Glomerular visceral epithelial cell (primary cell): ENCODE measurements at regions not wholly inside any gene's neighbourhood (a gene's known extent, or its start where the extent isn't known, plus 50 kb on each side); places are given as distances from the start of the nearest gene placed in this dataset.
"Not testable (repeated sequence)": the region's sequence is repeated elsewhere in the genome, so short reads cannot be mapped to it uniquely, and the experiment has no call there.

Source experiments
- DNase-seq: peaks from one replicate; pipeline ENCODE4 v3.0.0-alpha.2; 2016; ENCODE audit errors: extremely low spot score

DNA sequence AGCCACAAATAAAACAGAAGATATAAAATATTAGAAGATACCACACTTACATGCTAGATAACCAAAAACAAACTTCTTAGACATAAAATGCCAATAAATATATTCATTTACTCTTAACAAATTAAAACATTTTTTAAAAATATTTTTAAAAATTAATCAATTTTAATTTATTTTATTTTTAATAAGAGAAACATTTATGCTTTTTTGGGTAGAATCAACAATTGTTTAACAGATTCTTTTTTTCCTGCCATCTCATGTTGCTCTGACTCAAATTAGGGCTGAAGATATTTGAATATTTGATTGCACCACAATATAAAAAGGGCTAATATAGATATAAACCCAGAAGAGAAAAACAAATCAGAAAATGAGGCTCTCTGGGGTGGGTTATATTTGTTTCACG, 172.6 kb downstream of the GOLGA6L6 start:
- no peak for DNase-seq

DNA sequence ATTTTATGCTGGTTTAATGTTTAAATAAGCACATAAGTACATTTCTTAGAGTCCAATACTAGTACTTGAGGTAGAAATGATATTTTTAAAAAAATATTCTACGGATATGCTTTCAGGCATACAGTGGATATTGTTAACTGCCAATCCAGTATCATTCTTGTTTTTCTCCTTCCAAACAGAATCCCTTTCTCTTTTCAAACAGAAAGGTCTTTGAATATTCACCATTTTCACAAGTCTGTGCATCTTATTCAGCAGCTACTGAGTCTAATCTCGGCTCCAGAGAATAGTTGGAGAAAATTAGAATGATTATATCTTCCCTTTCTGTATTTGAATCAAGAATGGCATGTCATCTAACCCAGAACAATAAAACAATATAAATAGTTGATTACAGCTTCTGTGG, 174.5 kb downstream of the GOLGA6L6 start:
- DNase-seq, result no peak

DNA sequence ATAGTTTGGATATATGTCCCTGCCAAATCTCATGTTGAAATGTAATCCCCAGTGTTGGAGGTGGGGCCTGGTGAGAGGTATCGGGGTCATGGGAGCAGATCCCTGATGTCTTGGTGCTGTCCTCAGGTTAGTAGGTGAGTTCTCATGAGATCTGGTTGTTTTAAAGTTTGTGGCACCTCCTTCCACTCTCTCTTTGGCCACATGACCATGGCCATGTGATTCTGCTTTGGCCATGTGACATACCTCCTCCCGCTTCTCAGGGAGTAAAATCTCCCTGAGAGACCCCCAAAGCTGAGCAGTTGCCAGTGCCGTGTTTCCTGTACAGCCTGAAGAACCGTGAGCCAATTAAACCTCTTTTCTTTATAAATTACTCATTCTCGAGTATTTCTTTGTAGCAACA, 178.0 kb downstream of the GOLGA6L6 start:
- not testable (repeated sequence) for DNase-seq

GRCh38 chr15:20361091-20361490, 180.5 kb downstream of the GOLGA6L6 start:
- DNase-seq, result no peak

- no peak for DNase-seq
These were observed 182.7 kb downstream of the GOLGA6L6 start for GRCh38 chr15:20358779-20359414.

DNA sequence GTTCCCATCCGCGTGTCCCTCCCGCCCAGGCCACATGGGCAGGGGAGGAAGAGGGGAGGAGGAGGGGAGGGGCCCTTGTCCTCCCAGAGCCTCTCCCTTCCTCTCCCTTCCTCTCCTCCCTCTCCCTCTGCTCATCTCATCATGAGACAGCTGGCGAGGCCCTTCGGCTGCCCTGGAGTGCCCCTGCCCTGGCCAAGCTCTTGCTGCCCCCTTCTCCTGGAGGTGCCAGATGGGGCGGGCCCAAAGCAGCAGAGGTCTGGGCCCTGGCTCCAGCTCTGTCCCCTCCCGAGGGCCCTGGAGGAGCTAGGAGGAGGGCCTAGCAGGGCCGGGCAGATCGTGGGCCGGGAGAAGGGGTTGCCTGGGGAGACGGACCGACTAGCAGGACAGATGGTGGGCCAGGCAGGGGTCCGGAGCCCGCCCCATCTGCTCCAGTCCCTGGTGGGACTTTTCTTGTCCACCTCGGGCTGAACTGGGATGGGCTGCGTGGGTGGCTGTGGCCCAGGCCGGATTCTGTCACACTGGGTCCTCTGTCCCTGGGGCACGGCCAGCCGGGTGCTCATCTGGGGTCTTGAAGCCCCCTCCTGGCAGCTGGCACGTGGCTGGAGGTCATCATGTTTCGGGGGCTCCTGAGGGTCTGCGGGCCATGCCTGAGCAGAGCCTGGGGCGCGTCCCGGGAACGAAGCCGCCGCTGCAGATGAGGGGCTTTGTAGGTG, 183.4 kb downstream of the GOLGA6L6 start:
- DNase-seq, result no peak

DNA sequence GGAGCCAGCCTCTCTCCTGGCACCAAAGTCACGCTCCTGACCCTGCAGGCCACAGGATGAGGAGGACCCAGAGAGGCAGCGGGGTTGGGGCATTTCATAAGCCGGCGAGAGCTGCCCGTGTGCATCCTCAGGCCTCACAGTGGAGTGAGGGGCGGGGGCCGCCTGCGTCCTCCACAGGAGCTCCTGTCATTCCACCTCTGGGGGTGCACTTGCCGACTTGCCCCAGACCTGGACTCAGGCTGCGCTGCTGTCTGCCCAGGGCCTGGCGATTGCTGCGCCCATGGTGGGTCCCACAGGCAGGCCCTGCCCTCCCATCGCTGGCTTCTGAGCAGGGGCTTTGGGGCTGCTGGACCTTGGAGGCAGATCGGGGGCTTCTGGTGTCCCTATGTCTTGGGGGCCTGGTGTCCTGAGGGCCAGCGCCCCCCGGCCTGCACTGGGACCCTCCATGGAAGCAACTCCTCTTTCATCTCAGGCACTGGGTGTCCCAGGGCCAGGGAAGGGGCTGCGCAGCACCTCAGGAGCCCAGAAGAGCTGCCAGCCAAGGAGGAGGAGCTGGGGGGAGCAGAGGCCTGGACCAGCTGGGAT, 184.0 kb downstream of the GOLGA6L6 start:
- DNase-seq, result no peak

GRCh38 chr15:20356911-20357480, 184.6 kb downstream of the GOLGA6L6 start:
- no peak for DNase-seq

GRCh38 chr15:20356444-20356910, 185.1 kb downstream of the GOLGA6L6 start:
- no peak for DNase-seq

DNA sequence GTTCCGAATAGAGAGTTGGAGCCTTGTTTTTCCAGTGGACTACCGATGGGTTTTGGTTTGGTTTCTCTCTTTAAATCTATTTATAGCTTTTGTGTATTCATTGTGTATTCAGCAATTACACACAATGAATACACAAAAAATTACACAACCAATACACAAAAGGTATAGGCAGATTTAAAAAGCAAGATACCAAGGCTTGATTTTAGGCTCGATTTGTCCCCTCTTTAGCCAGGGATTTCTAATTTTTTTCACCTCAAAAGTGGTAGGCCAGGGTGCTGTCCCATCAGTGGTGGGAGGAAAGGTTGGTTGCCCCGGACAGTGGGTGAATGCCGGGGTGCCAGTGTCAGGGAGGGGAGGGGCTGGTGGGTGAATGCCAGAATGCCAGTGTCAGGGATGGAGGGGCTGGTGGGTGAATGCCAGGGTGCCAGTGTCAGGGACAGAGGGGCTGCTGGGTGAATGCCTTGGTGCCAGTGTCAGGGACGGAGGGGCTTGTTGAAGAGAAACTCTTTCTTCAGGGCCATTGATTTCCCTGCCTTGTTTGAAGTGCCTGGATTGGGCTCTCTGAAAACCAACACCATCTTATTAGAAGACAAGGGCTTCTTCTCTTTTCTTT, 186.2 kb downstream of the GOLGA6L6 start:
- no peak for DNase-seq

DNA sequence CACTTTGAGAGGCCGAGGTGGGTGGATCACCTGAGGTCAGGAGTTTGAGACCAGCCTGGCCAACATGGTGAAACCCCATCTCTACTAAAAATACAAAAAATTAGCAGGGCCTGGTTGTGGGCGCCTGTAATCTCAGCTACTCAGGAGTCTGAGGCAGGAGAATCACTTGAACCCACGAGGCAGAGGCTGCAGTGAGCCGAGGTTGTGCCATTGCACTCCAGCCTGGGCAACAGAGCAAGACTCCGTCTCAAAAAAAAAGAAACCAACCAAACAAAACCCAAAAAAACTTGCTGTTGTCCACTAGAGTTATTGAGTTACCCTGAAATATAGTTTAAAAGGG, 186.7 kb downstream of the GOLGA6L6 start:
- not testable (repeated sequence) for DNase-seq

DNA sequence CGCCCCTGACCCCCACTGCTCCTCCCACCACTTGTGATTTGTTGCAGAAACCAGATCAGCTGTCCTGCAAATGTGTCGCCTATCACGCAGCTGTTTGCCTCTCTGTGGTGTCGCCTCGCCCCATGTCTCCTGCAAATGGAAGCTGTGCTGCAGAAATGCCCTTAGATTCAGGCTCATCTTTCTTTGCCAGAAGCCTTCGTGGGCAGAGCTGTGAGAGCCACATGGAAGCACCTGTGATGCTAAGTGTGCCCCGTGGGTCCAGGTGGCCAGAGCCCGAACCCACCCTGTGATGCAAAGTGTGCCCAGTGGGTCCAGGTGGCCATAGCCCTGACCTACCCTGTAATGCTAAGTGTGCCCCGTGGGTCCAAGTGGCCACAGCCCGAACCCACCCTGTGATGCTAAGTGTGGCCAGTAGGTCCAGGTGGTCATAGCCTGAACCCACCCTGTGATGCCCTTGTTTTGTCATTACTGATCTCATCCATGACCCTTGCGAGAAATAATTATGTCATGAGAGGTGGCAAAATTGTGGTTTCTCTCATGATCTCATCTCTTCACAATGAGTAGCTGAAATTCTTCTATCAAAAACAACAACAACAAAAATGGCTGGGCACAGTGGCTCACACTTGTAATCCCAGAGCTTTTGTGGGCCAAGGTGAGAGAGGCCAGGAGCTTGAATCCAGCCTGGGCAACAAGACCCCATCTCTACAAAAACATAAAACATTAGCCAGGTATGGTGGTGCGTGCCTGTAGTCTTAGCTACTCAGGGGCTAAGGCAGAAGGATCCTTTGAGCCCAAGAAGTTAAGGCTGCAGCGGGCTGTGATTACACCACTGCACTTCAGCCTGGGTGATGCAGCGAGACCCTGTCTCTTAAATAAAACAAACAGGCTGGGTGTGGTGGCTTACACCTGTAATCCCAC, 187.4 kb downstream of the GOLGA6L6 start:
- no peak for DNase-seq

GRCh38 chr15:20352241-20353200, 189.1 kb downstream of the GOLGA6L6 start:
- DNase-seq, result no peak

DNA sequence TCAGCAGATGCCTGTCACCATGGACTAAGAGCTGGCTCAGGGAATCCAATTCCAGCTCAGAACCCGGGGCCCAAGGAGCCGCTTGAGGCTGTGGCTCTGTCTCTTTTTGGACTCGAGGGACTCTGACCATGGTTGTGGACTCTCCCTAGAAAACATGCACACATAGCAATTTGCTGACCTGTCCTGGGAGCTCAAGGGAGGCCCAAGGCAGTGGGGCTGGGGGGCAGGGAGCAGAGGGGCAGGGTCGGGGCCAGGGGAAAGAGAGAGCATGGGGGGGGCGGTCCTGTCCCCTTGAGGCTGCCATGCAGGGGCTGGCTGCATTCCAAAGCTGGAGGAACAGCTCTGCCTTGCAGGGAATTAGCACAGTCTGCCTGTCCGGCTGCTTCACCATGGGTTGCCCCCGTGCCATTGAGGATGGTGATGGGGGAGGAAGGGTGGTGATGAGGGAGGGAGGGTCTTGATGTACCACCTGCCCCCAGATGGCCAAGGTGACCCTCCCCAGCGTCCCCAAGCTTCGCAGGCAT, 190.1 kb downstream of the GOLGA6L6 start:
- no peak for DNase-seq

DNA sequence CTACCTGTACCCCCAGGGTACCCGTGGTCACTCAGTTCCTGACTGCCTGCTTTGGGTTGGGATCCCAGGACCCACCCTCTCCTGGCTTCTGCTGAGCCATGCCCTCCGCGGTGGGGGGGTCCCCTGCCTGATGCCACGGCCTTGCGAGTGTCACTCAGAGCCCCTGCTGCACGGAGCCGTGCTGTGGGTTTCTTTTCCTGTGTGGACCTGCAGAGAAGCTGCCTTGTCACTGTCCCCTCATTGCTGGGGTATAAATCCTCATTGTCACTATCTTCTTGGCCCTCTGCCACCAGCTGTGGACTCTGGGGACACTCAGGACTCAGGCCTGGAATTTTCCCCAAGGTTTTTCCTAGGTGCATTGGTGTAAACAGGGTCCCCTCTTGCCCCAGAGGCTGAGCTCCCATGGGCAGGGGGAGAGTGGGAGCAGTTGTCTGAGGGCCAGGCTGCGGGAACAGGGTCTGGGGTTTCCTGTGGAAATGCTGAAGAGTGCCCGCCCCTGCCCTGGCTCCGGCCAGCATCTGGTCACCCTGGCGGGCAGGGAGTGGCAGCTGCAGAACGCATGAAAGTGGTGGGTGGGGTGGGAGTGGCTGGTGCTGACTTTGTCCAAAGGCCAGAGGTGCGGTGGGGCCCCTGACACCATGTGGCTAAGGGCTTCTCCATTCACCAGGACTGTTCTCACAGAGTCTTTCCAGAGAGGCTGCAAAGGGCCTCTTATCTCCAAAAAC, 191.7 kb downstream of the GOLGA6L6 start:
- DNase-seq, result no peak

GRCh38 chr15:20348900-20349773, 192.5 kb downstream of the GOLGA6L6 start:
- DNase-seq, result no peak

GRCh38 chr15:20348291-20348899, 193.2 kb downstream of the GOLGA6L6 start:
- no peak for DNase-seq
